GM12878 (cell line): ENCODE measurements at regions not wholly inside any gene's neighbourhood (a gene's known extent, or its start where the extent isn't known, plus 50 kb on each side); places are given as distances from the start of the nearest gene placed in this dataset.

ENCODE experiments used
- ATAC-seq: fragments of 200-7000 bp; cut with Tn5 transposase; 3 replicates; pipeline ENCODE4 v1.9.1; 2020; ENCODE audit warnings: mild to moderate bottlenecking, moderate library complexity
- BruUV-seq: library from RNA; stranded (reverse); fragments of 400-500 nt; replicated peaks from 2 replicates; lab custom pipeline; 2021; lab: Mats Ljungman, UMichigan
- CTCF ChIA-PET: fragments of 300-600 bp; sonication (Branson Sonifier 250); formaldehyde crosslinking; extraction: SDS; loops from one replicate; lab custom pipeline; 2021; ENCODE audit warnings: inconsistent platforms; lab: Yijun Ruan, JAX
- POLR2A ChIA-PET: fragments of 350-600 bp; formaldehyde crosslinking; extraction: SDS; loops from one replicate; lab custom pipeline; 2021; ENCODE audit warnings: inconsistent platforms; lab: Charles Lee
- RAD21 ChIA-PET: fragments of 300-600 bp; sonication (Branson Sonifier 250); formaldehyde crosslinking; loops from one replicate; lab custom pipeline; 2023; ENCODE audit warnings: antibody characterized with exemption; ENCODE audit not compliant: unreplicated experiment; lab: Charles Lee
- SMC1A ChIA-PET: fragments of 300-600 bp; sonication (Branson Sonifier 250); formaldehyde crosslinking; loops from one replicate; lab custom pipeline; 2023; ENCODE audit not compliant: unreplicated experiment, uncharacterized antibody; lab: Charles Lee
- DNase-seq: peaks from one replicate; pipeline ENCODE4 v3.0.0-alpha.2; 2011; ENCODE audit warnings: low read depth, low spot score
- FAIRE-seq: peaks from 3 replicates; lab custom pipeline; 2011; peaks lifted over from hg19 to GRCh38; lab: Jason Lieb, UNC
- H2AFZ ChIP-seq: 2 replicates; pipeline ENCODE4 v1.6.0; 2011; ENCODE audit warnings: low read depth, low read length, control low read depth; ENCODE audit not compliant: control insufficient read depth
- H3K27ac ChIP-seq: 2 replicates; pipeline ENCODE4 v1.5.1; 2011; ENCODE audit warnings: control low read depth; ENCODE audit not compliant: control insufficient read depth, insufficient read depth
- H3K27me3 ChIP-seq, 2 experiments: replicated peaks in 1 of 2; 2 replicates each; pipeline versions ENCODE4 v1.6.0 to v1.6.1; 2011; ENCODE audit warnings: low read length in 1 of 2; ENCODE audit not compliant: control insufficient read depth in 2 of 2, insufficient read depth in 2 of 2
- H3K36me3 ChIP-seq, 2 experiments: 2 replicates each; pipeline ENCODE4 v1.5.1; 2011; ENCODE audit warnings: low read length in 1 of 2; ENCODE audit not compliant: control insufficient read depth in 2 of 2, insufficient read depth in 2 of 2
- H3K4me1 ChIP-seq: 2 replicates; pipeline ENCODE4 v1.6.1; 2011; ENCODE audit warnings: mild to moderate bottlenecking, low read length, moderate library complexity, mixed read lengths; ENCODE audit not compliant: control insufficient read depth, insufficient read depth
- H3K4me2 ChIP-seq: 2 replicates; pipeline ENCODE4 v1.6.0; 2011; ENCODE audit warnings: control low read depth; ENCODE audit not compliant: control insufficient read depth, insufficient read depth
- H3K4me3 ChIP-seq: fragments of 200-600 bp; sonication (generic); 2 replicates; pipeline ENCODE4 v1.5.1; 2016
- H3K79me2 ChIP-seq: 2 replicates; pipeline ENCODE4 v1.6.0; 2011; ENCODE audit warnings: low read length; ENCODE audit not compliant: control insufficient read depth, insufficient read depth
- H3K9ac ChIP-seq: 2 replicates; pipeline ENCODE4 v1.8.0; 2011; ENCODE audit warnings: low read length, control low read depth, mixed read lengths; ENCODE audit not compliant: control insufficient read depth, insufficient read depth
- H3K9me3 ChIP-seq: replicated peaks from 3 replicates; pipeline ENCODE4 v1.5.1; 2011; ENCODE audit warnings: mild to moderate bottlenecking, low read length; ENCODE audit not compliant: control insufficient read depth, insufficient read depth
- H4K20me1 ChIP-seq: 2 replicates; pipeline ENCODE4 v1.6.0; 2011; ENCODE audit not compliant: control insufficient read depth, insufficient read depth
- CHD4 ChIP-seq: fragments of 200-600 bp; sonication (generic); IDR thresholded peaks from 2 replicates; pipeline ENCODE4 v1.6.1; 2016; ENCODE audit warnings: mild to moderate bottlenecking
- FOXK2 ChIP-seq: fragments of 450-650 bp; IDR thresholded peaks from 2 replicates; pipeline ENCODE4 v1.6.1; 2017; ENCODE audit warnings: mild to moderate bottlenecking, moderate library complexity
- HDAC2 ChIP-seq: fragments of 200-600 bp; sonication (generic); IDR thresholded peaks from 2 replicates; pipeline ENCODE4 v1.6.1; 2017
- KDM1A ChIP-seq: fragments of 200-600 bp; sonication (generic); IDR thresholded peaks from 2 replicates; pipeline ENCODE4 v1.6.1; 2016; ENCODE audit warnings: borderline replicate concordance
- MTA3 ChIP-seq: IDR thresholded peaks from 2 replicates; pipeline ENCODE4 v1.6.1; 2012; ENCODE audit warnings: low read length, inconsistent platforms, borderline replicate concordance
- NFYB ChIP-seq: IDR thresholded peaks from 2 replicates; pipeline ENCODE4 v1.6.1; 2011; ENCODE audit warnings: low read depth, mild to moderate bottlenecking, low read length, improper control_type of control experiment, moderate library complexity; ENCODE audit not compliant: insufficient read depth
- RBBP5 ChIP-seq: fragments of 200-600 bp; sonication (generic); conservative IDR thresholded peaks from 2 replicates; pipeline ENCODE4 v1.6.1; 2016
- SPI1 ChIP-seq: IDR thresholded peaks from 2 replicates; pipeline ENCODE4 v1.6.1; 2011; ENCODE audit warnings: low read depth, mild to moderate bottlenecking, low read length, moderate library complexity, borderline replicate concordance; ENCODE audit not compliant: insufficient read depth
- ZSCAN29 ChIP-seq: fragments of 450-650 bp; IDR thresholded peaks from 2 replicates; pipeline ENCODE4 v1.6.1; 2017; ENCODE audit warnings: mild to moderate bottlenecking, moderate library complexity
- whole genome bisulfite sequencing: methylation state at CpG from one replicate; pipeline ENCODE4 v1.1.6; 2016; ENCODE audit warnings: low lambda C conversion rate; ENCODE audit not compliant: insufficient replicate concordance, insufficient coverage; ENCODE audit errors: missing lambda C conversion rate; 5-methylcytosine and 5-hydroxymethylcytosine counted together
- in situ Hi-C: fragments of 300-500 bp; cut with MboI; formaldehyde crosslinking; loops from 9 replicates; pipeline ENCODE4 v1.14.3; 2018; ENCODE audit warnings: mixed read lengths
- intact Hi-C: fragments of 100-400 bp; cut with micrococcal nuclease; formaldehyde crosslinking; loops from one replicate; pipeline ENCODE4 v1.14.2; 2022; ENCODE audit not compliant: unreplicated experiment
- TF ChIP-seq, protein P1 (sequence below): fragments of 450-650 bp; formaldehyde crosslinking; IDR thresholded peaks from 2 replicates; pipeline ENCODE4 v1.4.0; 2020; ENCODE audit warnings: mild to moderate bottlenecking, moderate library complexity
- TF ChIP-seq, protein P2 (sequence below): fragments of 450-650 bp; formaldehyde crosslinking; IDR thresholded peaks from 2 replicates; pipeline ENCODE4 v1.5.0; 2022; ENCODE audit warnings: mild to moderate bottlenecking, missing genetic modification characterization
- TF ChIP-seq, protein P3 (sequence below): fragments of 150-350 bp; IDR thresholded peaks from 2 replicates; pipeline ENCODE4 v1.6.1; 2014; ENCODE audit warnings: mild to moderate bottlenecking, low read depth, low read length
- TF ChIP-seq, protein P4 (sequence below): fragments of 450-650 bp; conservative IDR thresholded peaks from 2 replicates; pipeline ENCODE4 v1.6.1; 2017; ENCODE audit warnings: mild to moderate bottlenecking, moderate library complexity

DNA sequence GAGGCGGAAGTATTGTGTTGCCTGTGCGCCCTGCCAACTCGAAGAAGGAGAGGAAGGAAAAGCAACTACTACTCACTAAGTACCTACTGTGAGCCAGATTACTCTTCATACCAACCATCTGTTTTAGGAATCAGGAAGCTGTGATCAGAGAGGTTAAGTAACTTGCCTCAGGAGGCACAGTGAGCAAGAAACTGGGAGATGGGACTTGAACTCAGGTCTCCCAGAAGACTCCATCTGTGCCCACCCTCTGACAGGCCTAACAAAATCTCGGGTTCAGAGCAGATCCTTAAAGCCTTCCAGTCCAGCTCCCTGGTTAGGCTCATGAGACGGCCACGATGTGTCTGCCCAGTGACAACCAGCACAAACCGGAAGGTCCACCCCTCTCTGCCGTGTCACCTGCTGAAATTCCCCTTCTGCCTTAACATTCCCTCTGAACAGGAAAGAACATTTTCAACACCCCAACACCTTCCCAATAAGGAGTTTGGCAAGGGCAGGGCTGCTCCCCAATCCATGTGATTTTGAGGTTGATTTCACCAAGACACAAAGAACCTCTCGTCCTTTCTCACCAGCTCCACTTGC, 230.1 kb downstream of the TOMM20 start:
- ChIA-PET SMC1A (no interaction called here), POLR2A (no interaction called here), RAD21 (no interaction called here), CTCF (interaction anchor here (0.9 to 1.3 kb wide), 2 partner anchors 9 to 12 kb away, joined by 3 read pairs; no protein-coding TSS in a partner anchor)
- ATAC-seq: no peak
- BruUV-seq: no TSS peak
- WGBS: 74% methylated on average over 9 of the region's 9 CpGs
- H3K79me2 ChIP-seq: no peaks in the 10 kb centered on the region
- no peak for DNase-seq
- H3K9me3 ChIP-seq: no peaks in the 10 kb centered on the region
- peaks cover 10% of the 10 kb centered on the region for H3K4me1 ChIP-seq
- no peak overlapping the region for H3K4me2 ChIP-seq
- no peaks in the 10 kb centered on the region for H3K27me3 ChIP-seq
- in situ Hi-C loops: no loop called here
- no peak overlapping the region for H3K9ac ChIP-seq
- TF ChIP-seq ZSCAN29: no peak
- TF ChIP-seq CHD4: no peak
- no peak for TF ChIP-seq MTA3
- no peak for TF ChIP-seq SPI1
- TF ChIP-seq KDM1A: no peak
- no peak for TF ChIP-seq RBBP5
- TF ChIP-seq, protein P1, sequence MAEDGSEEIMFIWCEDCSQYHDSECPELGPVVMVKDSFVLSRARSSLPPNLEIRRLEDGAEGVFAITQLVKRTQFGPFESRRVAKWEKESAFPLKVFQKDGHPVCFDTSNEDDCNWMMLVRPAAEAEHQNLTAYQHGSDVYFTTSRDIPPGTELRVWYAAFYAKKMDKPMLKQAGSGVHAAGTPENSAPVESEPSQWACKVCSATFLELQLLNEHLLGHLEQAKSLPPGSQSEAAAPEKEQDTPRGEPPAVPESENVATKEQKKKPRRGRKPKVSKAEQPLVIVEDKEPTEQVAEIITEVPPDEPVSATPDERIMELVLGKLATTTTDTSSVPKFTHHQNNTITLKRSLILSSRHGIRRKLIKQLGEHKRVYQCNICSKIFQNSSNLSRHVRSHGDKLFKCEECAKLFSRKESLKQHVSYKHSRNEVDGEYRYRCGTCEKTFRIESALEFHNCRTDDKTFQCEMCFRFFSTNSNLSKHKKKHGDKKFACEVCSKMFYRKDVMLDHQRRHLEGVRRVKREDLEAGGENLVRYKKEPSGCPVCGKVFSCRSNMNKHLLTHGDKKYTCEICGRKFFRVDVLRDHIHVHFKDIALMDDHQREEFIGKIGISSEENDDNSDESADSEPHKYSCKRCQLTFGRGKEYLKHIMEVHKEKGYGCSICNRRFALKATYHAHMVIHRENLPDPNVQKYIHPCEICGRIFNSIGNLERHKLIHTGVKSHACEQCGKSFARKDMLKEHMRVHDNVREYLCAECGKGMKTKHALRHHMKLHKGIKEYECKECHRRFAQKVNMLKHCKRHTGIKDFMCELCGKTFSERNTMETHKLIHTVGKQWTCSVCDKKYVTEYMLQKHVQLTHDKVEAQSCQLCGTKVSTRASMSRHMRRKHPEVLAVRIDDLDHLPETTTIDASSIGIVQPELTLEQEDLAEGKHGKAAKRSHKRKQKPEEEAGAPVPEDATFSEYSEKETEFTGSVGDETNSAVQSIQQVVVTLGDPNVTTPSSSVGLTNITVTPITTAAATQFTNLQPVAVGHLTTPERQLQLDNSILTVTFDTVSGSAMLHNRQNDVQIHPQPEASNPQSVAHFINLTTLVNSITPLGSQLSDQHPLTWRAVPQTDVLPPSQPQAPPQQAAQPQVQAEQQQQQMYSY: no peak
- TF ChIP-seq NFYB: no peak
- TF ChIP-seq, protein P2, sequence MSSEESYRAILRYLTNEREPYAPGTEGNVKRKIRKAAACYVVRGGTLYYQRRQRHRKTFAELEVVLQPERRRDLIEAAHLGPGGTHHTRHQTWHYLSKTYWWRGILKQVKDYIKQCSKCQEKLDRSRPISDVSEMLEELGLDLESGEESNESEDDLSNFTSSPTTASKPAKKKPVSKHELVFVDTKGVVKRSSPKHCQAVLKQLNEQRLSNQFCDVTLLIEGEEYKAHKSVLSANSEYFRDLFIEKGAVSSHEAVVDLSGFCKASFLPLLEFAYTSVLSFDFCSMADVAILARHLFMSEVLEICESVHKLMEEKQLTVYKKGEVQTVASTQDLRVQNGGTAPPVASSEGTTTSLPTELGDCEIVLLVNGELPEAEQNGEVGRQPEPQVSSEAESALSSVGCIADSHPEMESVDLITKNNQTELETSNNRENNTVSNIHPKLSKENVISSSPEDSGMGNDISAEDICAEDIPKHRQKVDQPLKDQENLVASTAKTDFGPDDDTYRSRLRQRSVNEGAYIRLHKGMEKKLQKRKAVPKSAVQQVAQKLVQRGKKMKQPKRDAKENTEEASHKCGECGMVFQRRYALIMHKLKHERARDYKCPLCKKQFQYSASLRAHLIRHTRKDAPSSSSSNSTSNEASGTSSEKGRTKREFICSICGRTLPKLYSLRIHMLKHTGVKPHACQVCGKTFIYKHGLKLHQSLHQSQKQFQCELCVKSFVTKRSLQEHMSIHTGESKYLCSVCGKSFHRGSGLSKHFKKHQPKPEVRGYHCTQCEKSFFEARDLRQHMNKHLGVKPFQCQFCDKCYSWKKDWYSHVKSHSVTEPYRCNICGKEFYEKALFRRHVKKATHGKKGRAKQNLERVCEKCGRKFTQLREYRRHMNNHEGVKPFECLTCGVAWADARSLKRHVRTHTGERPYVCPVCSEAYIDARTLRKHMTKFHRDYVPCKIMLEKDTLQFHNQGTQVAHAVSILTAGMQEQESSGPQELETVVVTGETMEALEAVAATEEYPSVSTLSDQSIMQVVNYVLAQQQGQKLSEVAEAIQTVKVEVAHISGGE (CRISPR knock-in tag): no peak
- TF ChIP-seq FOXK2: no peak
- TF ChIP-seq, protein P3, sequence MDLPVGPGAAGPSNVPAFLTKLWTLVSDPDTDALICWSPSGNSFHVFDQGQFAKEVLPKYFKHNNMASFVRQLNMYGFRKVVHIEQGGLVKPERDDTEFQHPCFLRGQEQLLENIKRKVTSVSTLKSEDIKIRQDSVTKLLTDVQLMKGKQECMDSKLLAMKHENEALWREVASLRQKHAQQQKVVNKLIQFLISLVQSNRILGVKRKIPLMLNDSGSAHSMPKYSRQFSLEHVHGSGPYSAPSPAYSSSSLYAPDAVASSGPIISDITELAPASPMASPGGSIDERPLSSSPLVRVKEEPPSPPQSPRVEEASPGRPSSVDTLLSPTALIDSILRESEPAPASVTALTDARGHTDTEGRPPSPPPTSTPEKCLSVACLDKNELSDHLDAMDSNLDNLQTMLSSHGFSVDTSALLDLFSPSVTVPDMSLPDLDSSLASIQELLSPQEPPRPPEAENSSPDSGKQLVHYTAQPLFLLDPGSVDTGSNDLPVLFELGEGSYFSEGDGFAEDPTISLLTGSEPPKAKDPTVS: no peak
- TF ChIP-seq, protein P4, sequence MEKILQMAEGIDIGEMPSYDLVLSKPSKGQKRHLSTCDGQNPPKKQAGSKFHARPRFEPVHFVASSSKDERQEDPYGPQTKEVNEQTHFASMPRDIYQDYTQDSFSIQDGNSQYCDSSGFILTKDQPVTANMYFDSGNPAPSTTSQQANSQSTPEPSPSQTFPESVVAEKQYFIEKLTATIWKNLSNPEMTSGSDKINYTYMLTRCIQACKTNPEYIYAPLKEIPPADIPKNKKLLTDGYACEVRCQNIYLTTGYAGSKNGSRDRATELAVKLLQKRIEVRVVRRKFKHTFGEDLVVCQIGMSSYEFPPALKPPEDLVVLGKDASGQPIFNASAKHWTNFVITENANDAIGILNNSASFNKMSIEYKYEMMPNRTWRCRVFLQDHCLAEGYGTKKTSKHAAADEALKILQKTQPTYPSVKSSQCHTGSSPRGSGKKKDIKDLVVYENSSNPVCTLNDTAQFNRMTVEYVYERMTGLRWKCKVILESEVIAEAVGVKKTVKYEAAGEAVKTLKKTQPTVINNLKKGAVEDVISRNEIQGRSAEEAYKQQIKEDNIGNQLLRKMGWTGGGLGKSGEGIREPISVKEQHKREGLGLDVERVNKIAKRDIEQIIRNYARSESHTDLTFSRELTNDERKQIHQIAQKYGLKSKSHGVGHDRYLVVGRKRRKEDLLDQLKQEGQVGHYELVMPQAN: no peak
- TF ChIP-seq HDAC2: no peak
- H2AFZ ChIP-seq: no peak overlapping the region
- no peak for FAIRE-seq
- no peaks in the 10 kb centered on the region for H3K36me3 ChIP-seq
- H3K4me3 ChIP-seq: no peak overlapping the region
- H4K20me1 ChIP-seq: no peaks in the 10 kb centered on the region
- no peak overlapping the region for H3K27ac ChIP-seq
- intact Hi-C loops: no loop called here
